Gastrocnemius medialis (tissue), 4 donors: ENCODE measurements at regions not wholly inside any gene's neighbourhood (a gene's known extent, or its start where the extent isn't known, plus 50 kb on each side); places are given as distances from the start of the nearest gene placed in this dataset.

Source experiments
- POLR2A ChIP-seq, 2 donors: fragments of 450-650 bp; IDR thresholded peaks; one replicate each; pipeline ENCODE4 v1.6.1; 2017; ENCODE audit warnings: antibody characterized with exemption in 2 of 2, mild to moderate bottlenecking in 2 of 2, moderate library complexity in 2 of 2
- TF ChIP-seq, protein P1 (sequence below), 5 experiments: fragments of 450-650 bp in 3 of 5; fragments of 200-600 bp in 2 of 5; sonication (generic) in 2 of 5; IDR thresholded peaks in 4 of 5; conservative IDR thresholded peaks in 1 of 5; 1 replicate in 4 of 5; 2 replicates in 1 of 5; pipeline ENCODE4 v1.5.1; 2016 to 2019; ENCODE audit warnings: antibody characterized with exemption in 5 of 5, mild to moderate bottlenecking in 3 of 5, moderate library complexity in 3 of 5

- TF ChIP-seq, protein P1, sequence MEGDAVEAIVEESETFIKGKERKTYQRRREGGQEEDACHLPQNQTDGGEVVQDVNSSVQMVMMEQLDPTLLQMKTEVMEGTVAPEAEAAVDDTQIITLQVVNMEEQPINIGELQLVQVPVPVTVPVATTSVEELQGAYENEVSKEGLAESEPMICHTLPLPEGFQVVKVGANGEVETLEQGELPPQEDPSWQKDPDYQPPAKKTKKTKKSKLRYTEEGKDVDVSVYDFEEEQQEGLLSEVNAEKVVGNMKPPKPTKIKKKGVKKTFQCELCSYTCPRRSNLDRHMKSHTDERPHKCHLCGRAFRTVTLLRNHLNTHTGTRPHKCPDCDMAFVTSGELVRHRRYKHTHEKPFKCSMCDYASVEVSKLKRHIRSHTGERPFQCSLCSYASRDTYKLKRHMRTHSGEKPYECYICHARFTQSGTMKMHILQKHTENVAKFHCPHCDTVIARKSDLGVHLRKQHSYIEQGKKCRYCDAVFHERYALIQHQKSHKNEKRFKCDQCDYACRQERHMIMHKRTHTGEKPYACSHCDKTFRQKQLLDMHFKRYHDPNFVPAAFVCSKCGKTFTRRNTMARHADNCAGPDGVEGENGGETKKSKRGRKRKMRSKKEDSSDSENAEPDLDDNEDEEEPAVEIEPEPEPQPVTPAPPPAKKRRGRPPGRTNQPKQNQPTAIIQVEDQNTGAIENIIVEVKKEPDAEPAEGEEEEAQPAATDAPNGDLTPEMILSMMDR (IDR thresholded peaks at IDR 0.05 in 4 of 5, conservative IDR thresholded peaks at IDR 0.05 in 1 of 5) = no peak
- TF ChIP-seq POLR2A (IDR thresholded peaks at IDR 0.05) = no peak
These were observed 90.5 kb upstream of the ITGA4 start for GRCh38 chr2:181366675-181367175.
